ENCODE measurements at regions not wholly inside any gene's neighbourhood (a gene's known extent, or its start where the extent isn't known, plus 50 kb on each side); places are given as distances from the start of the nearest gene placed in this dataset.

- TF ChIP-seq CTCF (IDR thresholded peaks at IDR 0.05) (no peak), POLR2A (IDR thresholded peaks at IDR 0.05) (no peak)
These were observed 507.1 kb downstream of the TLE4 start for GRCh38 chr9:80078826-80079225.
